Neural progenitor cell (in vitro differentiated cells): ENCODE measurements at regions not wholly inside any gene's neighbourhood (a gene's known extent, or its start where the extent isn't known, plus 50 kb on each side); places are given as distances from the start of the nearest gene placed in this dataset.

ENCODE experiments used
- DNase-seq: peaks from one replicate; pipeline ENCODE4 v3.0.0-alpha.2; 2016; ENCODE audit warnings: low spot score
- H2AFZ ChIP-seq: fragments of 200-600 bp; sonication (generic); replicated peaks from 2 replicates; pipeline ENCODE4 v1.6.1; 2016; ENCODE audit warnings: antibody characterized with exemption
- H3F3A ChIP-seq: fragments of 200-600 bp; sonication (generic); 2 replicates; pipeline ENCODE4 v1.6.1; 2016; ENCODE audit warnings: antibody characterized with exemption, low read depth
- H3K27ac ChIP-seq: fragments of 200-600 bp; sonication (generic); 2 replicates; pipeline ENCODE4 v1.5.1; 2016; ENCODE audit warnings: mild to moderate bottlenecking
- H3K27me3 ChIP-seq: fragments of 200-600 bp; sonication (generic); 2 replicates; pipeline ENCODE4 v1.6.1; 2016; ENCODE audit warnings: mild to moderate bottlenecking, moderate library complexity
- H3K36me3 ChIP-seq: fragments of 200-600 bp; sonication (generic); 2 replicates; pipeline ENCODE4 v1.5.1; 2016
- H3K4me1 ChIP-seq: fragments of 200-600 bp; sonication (generic); 2 replicates; pipeline ENCODE4 v1.6.1; 2016; ENCODE audit warnings: mixed run types
- H3K4me2 ChIP-seq: fragments of 200-600 bp; sonication (generic); 2 replicates; pipeline ENCODE4 v1.6.1; 2016
- H3K4me3 ChIP-seq: fragments of 200-600 bp; sonication (generic); 2 replicates; pipeline ENCODE4 v1.5.1; 2016
- H3K79me2 ChIP-seq: fragments of 200-600 bp; sonication (generic); 2 replicates; pipeline ENCODE4 v1.6.1; 2016; ENCODE audit warnings: low read depth
- H3K9ac ChIP-seq: fragments of 200-600 bp; sonication (generic); 2 replicates; pipeline ENCODE4 v1.6.1; 2016
- H3K9me3 ChIP-seq: fragments of 200-600 bp; sonication (generic); 2 replicates; pipeline ENCODE4 v1.5.1; 2016; ENCODE audit warnings: low read depth
- H4K20me1 ChIP-seq: fragments of 200-600 bp; sonication (generic); 2 replicates; pipeline ENCODE4 v1.6.1; 2016; ENCODE audit warnings: low read depth
- H3K27ac Mint-ChIP-seq: 3 replicates; pipeline ENCODE4 v1.8.0; 2021; ENCODE audit warnings: mixed read lengths
- H3K27me3 Mint-ChIP-seq: 2 replicates; pipeline ENCODE4 v1.8.0; 2022; ENCODE audit warnings: low read depth, mild to moderate bottlenecking, inconsistent platforms, moderate library complexity, mixed read lengths; ENCODE audit not compliant: insufficient read depth
- H3K36me3 Mint-ChIP-seq: 3 replicates; pipeline ENCODE4 v1.8.0; 2021; ENCODE audit warnings: mixed read lengths
- H3K4me1 Mint-ChIP-seq: 3 replicates; pipeline ENCODE4 v1.8.0; 2021; ENCODE audit warnings: mixed read lengths
- H3K4me3 Mint-ChIP-seq: 3 replicates; pipeline ENCODE4 v1.8.0; 2021; ENCODE audit warnings: mild to moderate bottlenecking, moderate library complexity, mixed read lengths
- H3K9me3 Mint-ChIP-seq: 3 replicates; pipeline ENCODE4 v1.8.0; 2020; ENCODE audit warnings: mixed read lengths
- EZH2 ChIP-seq: fragments of 200-600 bp; sonication (generic); IDR thresholded peaks from 2 replicates; pipeline ENCODE4 v1.6.1; 2017; ENCODE audit warnings: antibody characterized with exemption, mild to moderate bottlenecking, moderate library complexity
- EZH2phosphoT487 ChIP-seq: fragments of 200-600 bp; sonication (generic); IDR thresholded peaks from 2 replicates; pipeline ENCODE4 v1.6.1; 2017; ENCODE audit warnings: antibody characterized with exemption
- TF ChIP-seq, protein P1 (sequence below): fragments of 200-600 bp; sonication (generic); IDR thresholded peaks from 2 replicates; pipeline ENCODE4 v1.5.1; 2017; ENCODE audit warnings: antibody characterized with exemption, mild to moderate bottlenecking

- Histone ChIP-seq H3K9ac (no peak overlapping the region), H4K20me1 (no peaks in the 10 kb centered on the region), H3K36me3 (no peaks in the 10 kb centered on the region), H3K9me3 (no peaks in the 10 kb centered on the region), H3K79me2 (no peaks in the 10 kb centered on the region), H3F3A (no peaks in the 10 kb centered on the region), H3K4me3 (no peak overlapping the region), H3K4me2 (no peak overlapping the region), H2AFZ (no peak overlapping the region), H3K27ac (no peak overlapping the region), H3K4me1 (no peaks in the 10 kb centered on the region), H3K27me3 (no peaks in the 10 kb centered on the region)
- Mint-ChIP-seq H3K4me1 (peaks cover 2% of the 10 kb centered on the region), H3K4me3 (no peak overlapping the region), H3K27ac (no peak overlapping the region), H3K27me3 (no peaks in the 10 kb centered on the region), H3K36me3 (no peaks in the 10 kb centered on the region), H3K9me3 (peaks cover 11% of the 10 kb centered on the region)
- no peak for DNase-seq
- TF ChIP-seq, protein P1, sequence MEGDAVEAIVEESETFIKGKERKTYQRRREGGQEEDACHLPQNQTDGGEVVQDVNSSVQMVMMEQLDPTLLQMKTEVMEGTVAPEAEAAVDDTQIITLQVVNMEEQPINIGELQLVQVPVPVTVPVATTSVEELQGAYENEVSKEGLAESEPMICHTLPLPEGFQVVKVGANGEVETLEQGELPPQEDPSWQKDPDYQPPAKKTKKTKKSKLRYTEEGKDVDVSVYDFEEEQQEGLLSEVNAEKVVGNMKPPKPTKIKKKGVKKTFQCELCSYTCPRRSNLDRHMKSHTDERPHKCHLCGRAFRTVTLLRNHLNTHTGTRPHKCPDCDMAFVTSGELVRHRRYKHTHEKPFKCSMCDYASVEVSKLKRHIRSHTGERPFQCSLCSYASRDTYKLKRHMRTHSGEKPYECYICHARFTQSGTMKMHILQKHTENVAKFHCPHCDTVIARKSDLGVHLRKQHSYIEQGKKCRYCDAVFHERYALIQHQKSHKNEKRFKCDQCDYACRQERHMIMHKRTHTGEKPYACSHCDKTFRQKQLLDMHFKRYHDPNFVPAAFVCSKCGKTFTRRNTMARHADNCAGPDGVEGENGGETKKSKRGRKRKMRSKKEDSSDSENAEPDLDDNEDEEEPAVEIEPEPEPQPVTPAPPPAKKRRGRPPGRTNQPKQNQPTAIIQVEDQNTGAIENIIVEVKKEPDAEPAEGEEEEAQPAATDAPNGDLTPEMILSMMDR: no peak
- TF ChIP-seq EZH2: no peak
- TF ChIP-seq EZH2phosphoT487: no peak
Measured at GRCh38 chr12:93153321-93153720, 224.2 kb upstream of the EEA1 start.

- Histone ChIP-seq H3K27me3 (no peaks in the 10 kb centered on the region), H3K36me3 (no peaks in the 10 kb centered on the region), H3K27ac (no peak overlapping the region), H2AFZ (no peak overlapping the region), H3F3A (no peaks in the 10 kb centered on the region), H3K9me3 (no peaks in the 10 kb centered on the region), H3K4me3 (no peak overlapping the region), H3K79me2 (no peaks in the 10 kb centered on the region), H3K4me1 (no peaks in the 10 kb centered on the region), H4K20me1 (no peaks in the 10 kb centered on the region), H3K4me2 (no peak overlapping the region), H3K9ac (no peak overlapping the region)
- Mint-ChIP-seq H3K4me3 (no peak overlapping the region), H3K9me3 (peaks cover 15% of the 10 kb centered on the region), H3K27me3 (no peaks in the 10 kb centered on the region), H3K36me3 (no peaks in the 10 kb centered on the region), H3K27ac (no peak overlapping the region), H3K4me1 (peaks cover 2% of the 10 kb centered on the region)
- TF ChIP-seq EZH2: no peak
- TF ChIP-seq, protein P1: no peak
- no peak for TF ChIP-seq EZH2phosphoT487
- DNase-seq: no peak
Measured at GRCh38 chr12:93154096-93154728, 223.5 kb upstream of the NUDT4 start.

- Histone ChIP-seq H3K79me2 (no peaks in the 10 kb centered on the region), H4K20me1 (no peaks in the 10 kb centered on the region), H3K4me1 (no peaks in the 10 kb centered on the region), H3K4me3 (no peak overlapping the region), H3K9ac (no peak overlapping the region), H3K36me3 (no peaks in the 10 kb centered on the region), H3K27me3 (no peaks in the 10 kb centered on the region), H3K27ac (no peak overlapping the region), H3K9me3 (no peaks in the 10 kb centered on the region), H3F3A (no peaks in the 10 kb centered on the region), H2AFZ (no peak overlapping the region), H3K4me2 (no peak overlapping the region)
- TF ChIP-seq EZH2: no peak
- TF ChIP-seq, protein P1: no peak
- no peak for TF ChIP-seq EZH2phosphoT487
- H3K27ac Mint-ChIP-seq: no peak overlapping the region
- H3K36me3 Mint-ChIP-seq: no peaks in the 10 kb centered on the region
- H3K9me3 Mint-ChIP-seq: peaks cover 15% of the 10 kb centered on the region
- peaks cover 2% of the 10 kb centered on the region for H3K4me1 Mint-ChIP-seq
- no peak overlapping the region for H3K4me3 Mint-ChIP-seq
- no peak for DNase-seq
- no peaks in the 10 kb centered on the region for H3K27me3 Mint-ChIP-seq
Measured at GRCh38 chr12:93154753-93155480, 222.8 kb upstream of the NUDT4 start.
